HG03558 (cell line): ENCODE measurements at regions not wholly inside any gene's neighbourhood (a gene's known extent, or its start where the extent isn't known, plus 50 kb on each side); places are given as distances from the start of the nearest gene placed in this dataset.
A peak's percentile ranks its signal among the peaks of the same experiment; 100 is the strongest.
"Not testable (repeated sequence)": the region's sequence is repeated elsewhere in the genome, so short reads cannot be mapped to it uniquely, and the experiment has no call there.

Source experiments
- ATAC-seq: cut with Tn5 transposase; IDR thresholded peaks from one replicate; pipeline ENCODE4 v1.9.1; 2021; ENCODE audit warnings: moderate number of reproducible peaks; ENCODE audit not compliant: unreplicated experiment; ENCODE audit errors: extremely low read depth

GRCh38 chr4:18213576-18214198 is 192.1 kb upstream of the LCORL start:
- no peak for ATAC-seq

- peak; percentile 41 for ATAC-seq
These were observed 187.9 kb upstream of the LCORL start for GRCh38 chr4:18209448-18209847.

GRCh38 chr4:18203966-18204365 is 182.4 kb upstream of the LCORL start:
- ATAC-seq = no peak

- ATAC-seq = no peak
These were observed 180.9 kb upstream of the LCORL start for GRCh38 chr4:18202486-18202885.

- ATAC-seq = no peak
These were observed 180.3 kb upstream of the LCORL start for GRCh38 chr4:18201885-18202284.

GRCh38 chr4:18198653-18199052 is 177.1 kb upstream of the LCORL start:
- no peak for ATAC-seq

GRCh38 chr4:18197467-18197866 is 175.9 kb upstream of the LCORL start:
- no peak for ATAC-seq

- no peak for ATAC-seq
These were observed 172.7 kb upstream of the LCORL start for GRCh38 chr4:18194278-18194677.

- ATAC-seq = no peak
These were observed 171.3 kb upstream of the LCORL start for GRCh38 chr4:18192901-18193300.

- ATAC-seq = no peak
These were observed 163.9 kb upstream of the LCORL start for GRCh38 chr4:18185491-18185890.

GRCh38 chr4:18180892-18181291 is 159.3 kb upstream of the LCORL start:
- ATAC-seq = no peak

GRCh38 chr4:18180122-18180521 is 158.6 kb upstream of the LCORL start:
- no peak for ATAC-seq

GRCh38 chr4:18171896-18172295 is 150.3 kb upstream of the LCORL start:
- ATAC-seq = no peak

GRCh38 chr4:18167831-18168230 is 146.3 kb upstream of the LCORL start:
- no peak for ATAC-seq

GRCh38 chr4:18166925-18167324 is 145.4 kb upstream of the LCORL start:
- no peak for ATAC-seq

- ATAC-seq = no peak
These were observed 140.9 kb upstream of the LCORL start for GRCh38 chr4:18162453-18162852.

- ATAC-seq = not testable (repeated sequence)
These were observed 137.8 kb upstream of the LCORL start for GRCh38 chr4:18159117-18159912.

- no peak for ATAC-seq
These were observed 133.8 kb upstream of the LCORL start for GRCh38 chr4:18155067-18156041.

GRCh38 chr4:18138076-18138665 is 116.6 kb upstream of the LCORL start:
- ATAC-seq = no peak

- no peak for ATAC-seq
These were observed 112.6 kb upstream of the LCORL start for GRCh38 chr4:18134111-18134510.
